Chondrocyte (in vitro differentiated cells): ENCODE measurements at regions not wholly inside any gene's neighbourhood (a gene's known extent, or its start where the extent isn't known, plus 50 kb on each side); places are given as distances from the start of the nearest gene placed in this dataset.
A peak's percentile ranks its signal among the peaks of the same experiment; 100 is the strongest.

Source experiments
- DNase-seq: peaks from one replicate; pipeline ENCODE4 v3.0.0; 2021; ENCODE audit warnings: mixed read lengths, low spot score
- H3K27ac Mint-ChIP-seq: one replicate; pipeline ENCODE4 v1.8.0; 2021; ENCODE audit warnings: mild to moderate bottlenecking, moderate library complexity, mixed read lengths; ENCODE audit not compliant: unreplicated experiment
- H3K27me3 Mint-ChIP-seq: 2 replicates; pipeline ENCODE4 v1.8.0; 2021; ENCODE audit warnings: low read depth, mixed read lengths
- H3K36me3 Mint-ChIP-seq: 2 replicates; pipeline ENCODE4 v1.8.0; 2021; ENCODE audit warnings: low read depth, mixed read lengths
- H3K4me1 Mint-ChIP-seq: 2 replicates; pipeline ENCODE4 v1.8.0; 2021; ENCODE audit warnings: low read depth, mild to moderate bottlenecking, mixed read lengths
- H3K4me3 Mint-ChIP-seq: one replicate; pipeline ENCODE4 v1.8.0; 2021; ENCODE audit warnings: mild to moderate bottlenecking, moderate library complexity, mixed read lengths; ENCODE audit not compliant: unreplicated experiment
- H3K9me3 Mint-ChIP-seq: 2 replicates; pipeline ENCODE4 v1.8.0; 2021; ENCODE audit warnings: low read depth, mixed read lengths
- CTCF ChIP-seq: fragments of 200-600 bp; sonication (generic); IDR thresholded peaks from 2 replicates; pipeline ENCODE4 v1.5.0; 2021; ENCODE audit warnings: antibody characterized with exemption, mild to moderate bottlenecking, moderate library complexity

GRCh38 chr3:159757341-159758060 lies 231.1 kb upstream of the IL12A start:
- H3K27me3 Mint-ChIP-seq: no peaks in the 10 kb centered on the region
- peaks cover 34% of the 10 kb centered on the region for H3K4me1 Mint-ChIP-seq
- DNase-seq: no peak
- no peak overlapping the region for H3K27ac Mint-ChIP-seq
- no peaks in the 10 kb centered on the region for H3K36me3 Mint-ChIP-seq
- H3K4me3 Mint-ChIP-seq: no peak overlapping the region
- H3K9me3 Mint-ChIP-seq: peaks cover 2% of the 10 kb centered on the region
- TF ChIP-seq CTCF: no peak

GRCh38 chr3:159760046-159760445 lies 228.6 kb upstream of the IL12A start:
- no peak overlapping the region for H3K4me3 Mint-ChIP-seq
- H3K27ac Mint-ChIP-seq: no peak overlapping the region
- TF ChIP-seq CTCF: no peak
- no peaks in the 10 kb centered on the region for H3K9me3 Mint-ChIP-seq
- peaks cover 41% of the 10 kb centered on the region for H3K4me1 Mint-ChIP-seq
- peaks cover 1% of the 10 kb centered on the region for H3K36me3 Mint-ChIP-seq
- no peak for DNase-seq
- no peaks in the 10 kb centered on the region for H3K27me3 Mint-ChIP-seq

- no peak for DNase-seq
- no peaks in the 10 kb centered on the region for H3K27me3 Mint-ChIP-seq
- no peak overlapping the region for H3K4me3 Mint-ChIP-seq
- TF ChIP-seq CTCF: no peak
- peak overlapping the region; percentile 98 for H3K27ac Mint-ChIP-seq
- peaks cover 48% of the 10 kb centered on the region for H3K4me1 Mint-ChIP-seq
- peaks cover 1% of the 10 kb centered on the region for H3K36me3 Mint-ChIP-seq
- H3K9me3 Mint-ChIP-seq: no peaks in the 10 kb centered on the region
Observed at GRCh38 chr3:159761369-159761768, 227.3 kb upstream of the IL12A start.

GRCh38 chr3:159761848-159762635 lies 226.6 kb upstream of the IL12A start:
- Mint-ChIP-seq H3K4me1 (peaks cover 50% of the 10 kb centered on the region), H3K27me3 (no peaks in the 10 kb centered on the region), H3K27ac (peak overlapping the region; percentile 98), H3K4me3 (peak overlapping the region; percentile 21), H3K9me3 (no peaks in the 10 kb centered on the region), H3K36me3 (peaks cover 1% of the 10 kb centered on the region)
- DNase-seq: no peak
- no peak for TF ChIP-seq CTCF

GRCh38 chr3:159763011-159763601 lies 225.5 kb upstream of the IL12A start:
- Mint-ChIP-seq H3K9me3 (no peaks in the 10 kb centered on the region), H3K27me3 (no peaks in the 10 kb centered on the region), H3K4me3 (peak overlapping the region; percentile 84), H3K4me1 (peaks cover 52% of the 10 kb centered on the region), H3K27ac (peak overlapping the region; percentile 98), H3K36me3 (peaks cover 1% of the 10 kb centered on the region)
- no peak for TF ChIP-seq CTCF
- DNase-seq: no peak
